PC-9 (cell line): ENCODE measurements at regions not wholly inside any gene's neighbourhood (a gene's known extent, or its start where the extent isn't known, plus 50 kb on each side); places are given as distances from the start of the nearest gene placed in this dataset.

Experiments
- EZH2 ChIP-seq: fragments of 200-600 bp; sonication (generic); IDR thresholded peaks from 2 replicates; pipeline ENCODE4 v1.8.0; 2017; ENCODE audit warnings: antibody characterized with exemption, low read depth
- TF ChIP-seq, protein P1 (sequence below): fragments of 200-600 bp; sonication (generic); conservative IDR thresholded peaks from 2 replicates; pipeline ENCODE4 v1.6.1; 2017; ENCODE audit warnings: mixed run types, antibody characterized with exemption, mild to moderate bottlenecking, moderate library complexity

GRCh38 chr11:110966131-110966530, 253.9 kb upstream of the ARHGAP20 start:
- TF ChIP-seq, protein P1, sequence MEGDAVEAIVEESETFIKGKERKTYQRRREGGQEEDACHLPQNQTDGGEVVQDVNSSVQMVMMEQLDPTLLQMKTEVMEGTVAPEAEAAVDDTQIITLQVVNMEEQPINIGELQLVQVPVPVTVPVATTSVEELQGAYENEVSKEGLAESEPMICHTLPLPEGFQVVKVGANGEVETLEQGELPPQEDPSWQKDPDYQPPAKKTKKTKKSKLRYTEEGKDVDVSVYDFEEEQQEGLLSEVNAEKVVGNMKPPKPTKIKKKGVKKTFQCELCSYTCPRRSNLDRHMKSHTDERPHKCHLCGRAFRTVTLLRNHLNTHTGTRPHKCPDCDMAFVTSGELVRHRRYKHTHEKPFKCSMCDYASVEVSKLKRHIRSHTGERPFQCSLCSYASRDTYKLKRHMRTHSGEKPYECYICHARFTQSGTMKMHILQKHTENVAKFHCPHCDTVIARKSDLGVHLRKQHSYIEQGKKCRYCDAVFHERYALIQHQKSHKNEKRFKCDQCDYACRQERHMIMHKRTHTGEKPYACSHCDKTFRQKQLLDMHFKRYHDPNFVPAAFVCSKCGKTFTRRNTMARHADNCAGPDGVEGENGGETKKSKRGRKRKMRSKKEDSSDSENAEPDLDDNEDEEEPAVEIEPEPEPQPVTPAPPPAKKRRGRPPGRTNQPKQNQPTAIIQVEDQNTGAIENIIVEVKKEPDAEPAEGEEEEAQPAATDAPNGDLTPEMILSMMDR: no peak
- no peak for TF ChIP-seq EZH2
